H1 (cell line): ENCODE measurements at regions not wholly inside any gene's neighbourhood (a gene's known extent, or its start where the extent isn't known, plus 50 kb on each side); places are given as distances from the start of the nearest gene placed in this dataset.

Experiments
- CTCF ChIA-PET: fragments of 300-600 bp; sonication (Branson Sonifier 250); formaldehyde crosslinking; loops from one replicate; lab custom pipeline; 2021; ENCODE audit not compliant: partially characterized antibody; lab: Charles Lee
- POLR2A ChIA-PET: fragments of 300-600 bp; sonication (Branson Sonifier 250); formaldehyde crosslinking; loops from one replicate; lab custom pipeline; 2021; ENCODE audit warnings: inconsistent platforms; ENCODE audit not compliant: partially characterized antibody; lab: Charles Lee
- DNase-seq, 2 experiments: peaks; one replicate each; pipeline versions ENCODE4 v3.0.0 to v3.0.0-alpha.2; 2010 to 2022; ENCODE audit warnings: low spot score in 2 of 2, low read depth in 1 of 2, mixed read lengths in 1 of 2
- FAIRE-seq: peaks from 2 replicates; lab custom pipeline; 2011; peaks lifted over from hg19 to GRCh38; lab: Jason Lieb, UNC
- H2AFZ ChIP-seq: 2 replicates; pipeline ENCODE4 v1.8.1; 2012; ENCODE audit warnings: low read length, inconsistent platforms
- H2AK5ac ChIP-seq: 2 replicates; pipeline ENCODE4 v1.6.1; 2013; ENCODE audit warnings: low read depth, low read length
- H2BK120ac ChIP-seq: replicated peaks from 2 replicates; pipeline ENCODE3; 2013; ENCODE audit warnings: low read depth, low read length, inconsistent platforms
- H2BK12ac ChIP-seq: 2 replicates; pipeline ENCODE4 v1.6.1; 2013; ENCODE audit warnings: low read depth, low read length
- H2BK15ac ChIP-seq: 2 replicates; pipeline ENCODE4 v1.6.1; 2013; ENCODE audit warnings: low read length
- H2BK20ac ChIP-seq: 2 replicates; pipeline ENCODE4 v1.6.1; 2013; ENCODE audit warnings: low read length
- H2BK5ac ChIP-seq: 2 replicates; pipeline ENCODE4 v1.6.1; 2013; ENCODE audit warnings: low read depth, low read length
- H3K14ac ChIP-seq: 2 replicates; pipeline ENCODE4 v1.6.1; 2013; ENCODE audit warnings: inconsistent platforms; ENCODE audit not compliant: insufficient read length
- H3K18ac ChIP-seq: 2 replicates; pipeline ENCODE4 v1.6.1; 2013; ENCODE audit warnings: low read length; ENCODE audit errors: extremely low read depth
- H3K23ac ChIP-seq: 2 replicates; pipeline ENCODE4 v1.6.1; 2013; ENCODE audit warnings: inconsistent platforms; ENCODE audit not compliant: insufficient read length
- H3K23me2 ChIP-seq: 2 replicates; pipeline ENCODE4 v1.6.1; 2013; ENCODE audit warnings: low read depth, low read length
- H3K27ac ChIP-seq: 2 replicates; pipeline ENCODE4 v1.6.1; 2011; ENCODE audit warnings: low read depth, low read length, inconsistent platforms
- H3K27me3 ChIP-seq, 4 experiments: replicated peaks in 1 of 4; 1 replicate in 1 of 4; 2 replicates in 3 of 4; pipeline versions ENCODE4 v1.6.1 to v1.8.1; 2011 to 2013; ENCODE audit warnings: low read length in 3 of 4, mild to moderate bottlenecking in 3 of 4, inconsistent platforms in 2 of 4, mixed read lengths in 2 of 4, moderate library complexity in 1 of 4; ENCODE audit not compliant: control insufficient read depth in 3 of 4, insufficient read depth in 3 of 4; ENCODE audit errors: extremely low read depth in 1 of 4
- H3K36me3 ChIP-seq, 4 experiments: 2 replicates each; pipeline versions ENCODE4 v1.6.1 to v1.8.1; 2011 to 2013; ENCODE audit warnings: mild to moderate bottlenecking in 4 of 4, low read length in 3 of 4, moderate library complexity in 2 of 4, control low read depth in 1 of 4, inconsistent platforms in 1 of 4; ENCODE audit not compliant: insufficient read depth in 4 of 4, control insufficient read depth in 2 of 4
- H3K4ac ChIP-seq: replicated peaks from 2 replicates; pipeline ENCODE3; 2013; ENCODE audit warnings: low read length, low read depth, mixed read lengths, inconsistent platforms; ENCODE audit not compliant: insufficient read length
- H3K4me1 ChIP-seq, 4 experiments: replicated peaks in 1 of 4; 1 replicate in 1 of 4; 2 replicates in 3 of 4; pipeline versions ENCODE4 v1.6.1 to v1.8.1; 2011 to 2013; ENCODE audit warnings: low read length in 3 of 4, inconsistent platforms in 2 of 4, mixed read lengths in 1 of 4; ENCODE audit not compliant: insufficient read depth in 4 of 4, control insufficient read depth in 3 of 4
- H3K4me2 ChIP-seq, 2 experiments: 2 replicates each; pipeline versions ENCODE4 v1.6.1 to v1.8.1; 2011 to 2013; ENCODE audit warnings: low read depth in 2 of 2, low read length in 2 of 2, control low read depth in 1 of 2, inconsistent platforms in 1 of 2, mild to moderate bottlenecking in 1 of 2; ENCODE audit not compliant: insufficient read depth in 1 of 2
- H3K4me3 ChIP-seq, 4 experiments: fragments of 200-600, 300-600 bp in 1 of 4; sonication (generic), shearing (Covaris generic), sonication (Bioruptor Twin) in 1 of 4; 2 replicates each; pipeline versions ENCODE4 v1.5.1 to v1.8.1; 2011 to 2016; ENCODE audit warnings: low read length in 4 of 4, low read depth in 3 of 4, control low read depth in 2 of 4, inconsistent platforms in 2 of 4, mild to moderate bottlenecking in 2 of 4, mixed read lengths in 1 of 4, moderate library complexity in 1 of 4; ENCODE audit not compliant: insufficient read depth in 2 of 4; ENCODE audit errors: extremely low read depth in 1 of 4
- H3K56ac ChIP-seq: replicated peaks from 2 replicates; pipeline ENCODE3; 2013; ENCODE audit warnings: low read depth, mild to moderate bottlenecking, mixed read lengths, low read length, inconsistent platforms; ENCODE audit not compliant: insufficient read length
- H3K79me1 ChIP-seq: 2 replicates; pipeline ENCODE4 v1.6.1; 2013; ENCODE audit warnings: low read depth, low read length, control low read depth
- H3K79me2 ChIP-seq, 2 experiments: 2 replicates each; pipeline versions ENCODE4 v1.6.1 to v1.8.1; 2012 to 2013; ENCODE audit warnings: low read length in 2 of 2, mild to moderate bottlenecking in 2 of 2, inconsistent platforms in 1 of 2; ENCODE audit not compliant: insufficient read depth in 2 of 2, control insufficient read depth in 1 of 2
- H3K9ac ChIP-seq, 4 experiments: replicated peaks in 1 of 4; 1 replicate in 1 of 4; 2 replicates in 3 of 4; pipeline versions ENCODE4 v1.6.1 to v1.8.1; 2011 to 2013; ENCODE audit warnings: low read depth in 3 of 4, low read length in 3 of 4, control low read depth in 2 of 4, mild to moderate bottlenecking in 2 of 4, moderate library complexity in 2 of 4, inconsistent platforms in 1 of 4; ENCODE audit errors: extremely low read depth in 1 of 4
- H3K9me3 ChIP-seq, 2 experiments: 2 replicates each; pipeline versions ENCODE4 v1.6.1 to v1.8.1; 2012 to 2013; ENCODE audit warnings: mild to moderate bottlenecking in 2 of 2, moderate library complexity in 2 of 2, control low read depth in 1 of 2, inconsistent platforms in 1 of 2, low read depth in 1 of 2, low read length in 1 of 2, mixed read lengths in 1 of 2; ENCODE audit not compliant: insufficient read depth in 2 of 2
- H4K20me1 ChIP-seq, 2 experiments: replicated peaks in 1 of 2; 2 replicates each; pipeline versions ENCODE3 to v1.8.1; 2011 to 2013; ENCODE audit warnings: inconsistent platforms in 2 of 2, low read length in 2 of 2, mild to moderate bottlenecking in 1 of 2; ENCODE audit not compliant: insufficient read depth in 2 of 2, control insufficient read depth in 1 of 2
- H4K5ac ChIP-seq: 2 replicates; pipeline ENCODE4 v1.6.1; 2013; ENCODE audit warnings: low read length, low read depth, mixed read lengths, inconsistent platforms; ENCODE audit not compliant: insufficient read length
- H4K8ac ChIP-seq: 2 replicates; pipeline ENCODE4 v1.8.0; 2013; ENCODE audit warnings: mild to moderate bottlenecking, moderate library complexity, low read length, inconsistent platforms; ENCODE audit not compliant: insufficient read depth; ENCODE audit errors: extremely low read depth
- H4K91ac ChIP-seq: replicated peaks from 2 replicates; pipeline ENCODE3; 2013; ENCODE audit warnings: low read length, mixed read lengths, inconsistent platforms; ENCODE audit not compliant: insufficient read length
- MAX ChIP-seq: IDR thresholded peaks from 2 replicates; pipeline ENCODE4 v1.6.1; 2012; ENCODE audit warnings: inconsistent platforms
- PHF8 ChIP-seq: fragments of 200-600 bp; sonication (generic); conservative IDR thresholded peaks from 2 replicates; pipeline ENCODE4 v1.7.1; 2012; ENCODE audit warnings: low read depth, mild to moderate bottlenecking, inconsistent platforms, low read length, moderate library complexity
- RFX5 ChIP-seq: IDR thresholded peaks from 2 replicates; pipeline ENCODE4 v1.6.1; 2011; ENCODE audit warnings: low read depth, low read length, improper control_type of control experiment, borderline replicate concordance
- WGBS, 2 experiments: shearing (Covaris generic) in 1 of 2; methylation state at CpG; one replicate each; pipeline versions ENCODE4 v1.1.6 to v1.1.7; 2013 to 2015; ENCODE audit warnings: low lambda C conversion rate in 2 of 2, mixed read lengths in 2 of 2, inconsistent platforms in 1 of 2, low coverage in 1 of 2, missing lambda C conversion rate in 1 of 2; ENCODE audit not compliant: insufficient replicate concordance in 2 of 2, insufficient coverage in 1 of 2, insufficient read length in 1 of 2; ENCODE audit errors: extremely low coverage in 1 of 2, missing lambda C conversion rate in 1 of 2; 5-methylcytosine and 5-hydroxymethylcytosine counted together
- TF ChIP-seq, protein P1 (sequence below): IDR thresholded peaks from 2 replicates; pipeline ENCODE4 v1.6.1; 2012; ENCODE audit warnings: inconsistent platforms
- TF ChIP-seq, protein P2 (sequence below): IDR thresholded peaks from 2 replicates; pipeline ENCODE4 v1.6.1; 2012; ENCODE audit warnings: low read length, inconsistent platforms

DNA sequence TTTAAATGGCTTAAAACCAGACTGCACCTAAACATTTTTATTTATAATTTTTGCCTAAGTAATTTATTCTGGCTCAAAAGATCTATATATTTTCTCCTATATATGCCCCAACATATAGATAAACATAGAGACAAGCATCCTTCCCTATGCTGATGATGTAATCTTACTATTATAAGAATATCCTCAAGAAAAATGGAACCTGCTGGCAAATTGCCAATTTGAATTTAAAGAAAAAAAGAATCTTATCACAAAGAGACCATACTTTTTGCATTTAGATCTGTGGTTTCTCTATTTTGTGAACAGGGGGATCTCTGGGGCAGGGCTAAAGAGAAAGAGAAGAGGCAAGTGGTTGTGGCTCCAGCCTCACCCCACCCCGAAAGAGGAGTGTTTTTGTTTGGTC is 107.2 kb upstream of the CMC1 start:
- no peak overlapping the region for H4K91ac ChIP-seq
- H3K9ac ChIP-seq: no peak overlapping the region
- FAIRE-seq (no peak), DNase-seq (no peak)
- H2AFZ ChIP-seq: no peak overlapping the region
- H3K9me3 ChIP-seq: no peaks in the 10 kb centered on the region
- no peak overlapping the region for H2BK20ac ChIP-seq
- no peak overlapping the region for H4K5ac ChIP-seq
- no peak overlapping the region for H4K8ac ChIP-seq
- no peak overlapping the region for H3K18ac ChIP-seq
- H3K14ac ChIP-seq: no peak overlapping the region
- no peaks in the 10 kb centered on the region for H3K23me2 ChIP-seq
- H2BK15ac ChIP-seq: no peak overlapping the region
- H4K20me1 ChIP-seq: no peaks in the 10 kb centered on the region
- 70% methylated on average over 1 of the region's 1 CpG; no CpG with 5 or more reads in 1 of the 2 experiments for WGBS, 2 experiments
- H3K79me1 ChIP-seq: no peaks in the 10 kb centered on the region
- H2AK5ac ChIP-seq: no peak overlapping the region
- no peak overlapping the region for H3K27ac ChIP-seq
- H3K23ac ChIP-seq: no peak overlapping the region
- TF ChIP-seq PHF8 (no peak), MAX (no peak), RFX5 (no peak)
- TF ChIP-seq, protein P1, sequence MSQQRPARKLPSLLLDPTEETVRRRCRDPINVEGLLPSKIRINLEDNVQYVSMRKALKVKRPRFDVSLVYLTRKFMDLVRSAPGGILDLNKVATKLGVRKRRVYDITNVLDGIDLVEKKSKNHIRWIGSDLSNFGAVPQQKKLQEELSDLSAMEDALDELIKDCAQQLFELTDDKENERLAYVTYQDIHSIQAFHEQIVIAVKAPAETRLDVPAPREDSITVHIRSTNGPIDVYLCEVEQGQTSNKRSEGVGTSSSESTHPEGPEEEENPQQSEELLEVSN: no peak
- TF ChIP-seq, protein P2, sequence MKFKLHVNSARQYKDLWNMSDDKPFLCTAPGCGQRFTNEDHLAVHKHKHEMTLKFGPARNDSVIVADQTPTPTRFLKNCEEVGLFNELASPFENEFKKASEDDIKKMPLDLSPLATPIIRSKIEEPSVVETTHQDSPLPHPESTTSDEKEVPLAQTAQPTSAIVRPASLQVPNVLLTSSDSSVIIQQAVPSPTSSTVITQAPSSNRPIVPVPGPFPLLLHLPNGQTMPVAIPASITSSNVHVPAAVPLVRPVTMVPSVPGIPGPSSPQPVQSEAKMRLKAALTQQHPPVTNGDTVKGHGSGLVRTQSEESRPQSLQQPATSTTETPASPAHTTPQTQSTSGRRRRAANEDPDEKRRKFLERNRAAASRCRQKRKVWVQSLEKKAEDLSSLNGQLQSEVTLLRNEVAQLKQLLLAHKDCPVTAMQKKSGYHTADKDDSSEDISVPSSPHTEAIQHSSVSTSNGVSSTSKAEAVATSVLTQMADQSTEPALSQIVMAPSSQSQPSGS: no peak
- TF ChIP-seq, all 59 proteins: peak for 0
- no peaks in the 10 kb centered on the region for H3K79me2 ChIP-seq
- no peak overlapping the region for H2BK12ac ChIP-seq
- H2BK5ac ChIP-seq: no peak overlapping the region
- POLR2A ChIA-PET: no interaction called here
- no peaks in the 10 kb centered on the region; a peak in 1 of 7 replicates for H3K27me3 ChIP-seq
- CTCF ChIA-PET: interaction anchor here (0.6 kb wide), 1 partner anchor 32 kb away, joined by 3 read pairs; no protein-coding TSS in a partner anchor
- H3K4ac ChIP-seq: no peak overlapping the region
- no peak overlapping the region for H3K4me2 ChIP-seq
- H3K4me3 ChIP-seq: no peak overlapping the region
- no peaks in the 10 kb centered on the region for H3K36me3 ChIP-seq
- no peak overlapping the region for H2BK120ac ChIP-seq
- H3K4me1 ChIP-seq: no peaks in the 10 kb centered on the region
- no peak overlapping the region for H3K56ac ChIP-seq
